MM.1S (cell line): ENCODE measurements at regions not wholly inside any gene's neighbourhood (a gene's known extent, or its start where the extent isn't known, plus 50 kb on each side); places are given as distances from the start of the nearest gene placed in this dataset.

Experiments
- DNase-seq: peaks from one replicate; pipeline ENCODE4 v3.0.0-alpha.2; 2015
- H2AFZ ChIP-seq: fragments of 300-600 bp; sonication (generic); 2 replicates; pipeline ENCODE4 v1.6.0; 2016; ENCODE audit warnings: antibody characterized with exemption, low read length
- H3F3A ChIP-seq: fragments of 300-600 bp; sonication (generic); 2 replicates; pipeline ENCODE4 v1.6.1; 2016; ENCODE audit warnings: mild to moderate bottlenecking, antibody characterized with exemption, low read length, moderate library complexity, mixed read lengths; ENCODE audit not compliant: insufficient read depth
- H3K27ac ChIP-seq: fragments of 300-600 bp; sonication (generic); 2 replicates; pipeline ENCODE4 v1.5.1; 2016; ENCODE audit warnings: mild to moderate bottlenecking, low read length
- H3K27me3 ChIP-seq: fragments of 300-600 bp; sonication (generic); replicated peaks from 2 replicates; pipeline ENCODE4 v1.6.0; 2016; ENCODE audit warnings: low read length; ENCODE audit not compliant: insufficient read depth
- H3K36me3 ChIP-seq: fragments of 300-600 bp; sonication (generic); replicated peaks from 2 replicates; pipeline ENCODE4 v1.6.1; 2016; ENCODE audit warnings: mild to moderate bottlenecking, low read length, mixed read lengths; ENCODE audit not compliant: insufficient read depth
- H3K4me1 ChIP-seq: fragments of 300-600 bp; sonication (generic); 2 replicates; pipeline ENCODE4 v1.6.1; 2016; ENCODE audit warnings: low read length, mixed read lengths
- H3K4me2 ChIP-seq: fragments of 300-600 bp; sonication (generic); 2 replicates; pipeline ENCODE4 v1.6.0; 2016; ENCODE audit warnings: low read depth, low read length
- H3K4me3 ChIP-seq: fragments of 300-600 bp; sonication (generic); 2 replicates; pipeline ENCODE4 v1.5.1; 2016; ENCODE audit warnings: low read length, mixed read lengths
- H3K79me2 ChIP-seq: fragments of 300-600 bp; sonication (generic); 2 replicates; pipeline ENCODE4 v1.6.1; 2016; ENCODE audit warnings: mixed run types, low read length, mixed read lengths
- H3K9ac ChIP-seq: fragments of 300-600 bp; sonication (generic); 2 replicates; pipeline ENCODE4 v1.6.1; 2016; ENCODE audit warnings: low read length, mixed read lengths
- H3K9me2 ChIP-seq: fragments of 300-600 bp; sonication (generic); replicated peaks from 2 replicates; pipeline ENCODE4 v1.6.1; 2016; ENCODE audit warnings: mild to moderate bottlenecking, low read length, mixed read lengths; ENCODE audit not compliant: insufficient read depth
- H3K9me3 ChIP-seq: fragments of 300-600 bp; sonication (generic); replicated peaks from 2 replicates; pipeline ENCODE4 v1.6.1; 2016; ENCODE audit warnings: mild to moderate bottlenecking, low read length, mixed read lengths; ENCODE audit not compliant: insufficient read depth
- H4K20me1 ChIP-seq: fragments of 300-600 bp; sonication (generic); 2 replicates; pipeline ENCODE4 v1.6.1; 2016; ENCODE audit warnings: mild to moderate bottlenecking, low read length, moderate library complexity, mixed read lengths; ENCODE audit not compliant: insufficient read depth
- EZH2 ChIP-seq: fragments of 300-600 bp; sonication (generic); optimal IDR thresholded peaks from 2 replicates; pipeline ENCODE3; 2017; ENCODE audit warnings: low read depth, mild to moderate bottlenecking, antibody characterized with exemption, low read length, mixed read lengths
- EZH2phosphoT487 ChIP-seq: fragments of 300-600 bp; sonication (generic); IDR thresholded peaks from 2 replicates; pipeline ENCODE4 v1.6.1; 2018; ENCODE audit warnings: antibody characterized with exemption, low read length
- TF ChIP-seq, protein P1 (sequence below): fragments of 300-600 bp; sonication (generic); IDR thresholded peaks from 2 replicates; pipeline ENCODE4 v1.5.1; 2016; ENCODE audit warnings: antibody characterized with exemption, low read length, mixed read lengths

DNA sequence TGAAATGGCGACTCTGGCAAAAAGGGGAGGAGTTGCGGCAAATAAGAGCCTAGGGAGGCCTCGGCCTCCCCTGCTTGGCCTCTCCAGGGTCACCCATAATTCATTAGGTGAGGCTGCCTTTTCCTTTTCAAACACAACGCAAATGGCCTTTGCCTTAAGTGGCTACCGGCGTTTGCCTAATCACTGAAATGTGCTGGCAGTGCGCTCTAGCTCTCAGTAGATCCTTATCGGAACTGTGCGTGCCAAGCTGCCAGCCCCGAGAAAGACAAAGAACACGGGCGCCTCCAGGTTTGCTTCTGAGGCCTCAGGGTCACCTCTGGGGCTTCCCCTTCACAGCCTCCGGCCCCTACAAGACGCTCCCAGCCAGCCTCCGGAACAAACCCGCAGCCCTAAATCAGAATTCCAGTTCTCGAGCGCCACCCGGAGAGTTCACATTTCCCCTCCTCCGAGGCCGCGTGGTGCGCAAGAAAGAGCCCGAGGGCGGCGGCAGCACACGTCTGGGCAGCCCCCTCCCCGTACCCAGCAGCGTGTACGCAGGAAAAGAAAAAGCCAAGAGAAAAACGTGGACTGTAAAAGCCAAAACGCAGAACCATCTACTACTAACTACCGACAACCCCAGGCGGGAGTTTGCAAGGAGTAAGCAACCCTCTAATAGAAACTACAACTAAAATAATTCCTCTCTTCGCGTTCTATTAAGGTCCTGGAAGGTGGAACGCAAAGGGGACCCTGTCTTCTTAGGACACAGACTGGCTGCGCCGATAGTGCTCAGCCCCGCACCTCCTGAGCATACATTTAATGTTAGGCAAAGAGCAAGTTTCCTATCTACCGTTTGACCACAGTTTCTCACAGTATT is 76.5 kb upstream of the BCOR start:
- peaks cover 10% of the 10 kb centered on the region for H3K4me1 ChIP-seq
- no peaks in the 10 kb centered on the region for H3K9me3 ChIP-seq
- no peaks in the 10 kb centered on the region for H4K20me1 ChIP-seq
- H3K27ac ChIP-seq = peak overlapping the region; percentile 95
- H3K27me3 ChIP-seq = no peaks in the 10 kb centered on the region
- no peaks in the 10 kb centered on the region for H3K9me2 ChIP-seq
- peak overlapping the region; percentile 84 for H3K4me2 ChIP-seq
- peak overlapping the region; percentile 97 for H3K9ac ChIP-seq
- peak; percentile 79 for DNase-seq
- peak overlapping the region; percentile 68 for H3K4me3 ChIP-seq
- H3K79me2 ChIP-seq = peaks cover 35% of the 10 kb centered on the region
- 0 out of 2 replicates have a peak overlapping the region, but pooled peaks have one; percentile 31 for H2AFZ ChIP-seq
- no peak for TF ChIP-seq EZH2phosphoT487
- TF ChIP-seq, protein P1, sequence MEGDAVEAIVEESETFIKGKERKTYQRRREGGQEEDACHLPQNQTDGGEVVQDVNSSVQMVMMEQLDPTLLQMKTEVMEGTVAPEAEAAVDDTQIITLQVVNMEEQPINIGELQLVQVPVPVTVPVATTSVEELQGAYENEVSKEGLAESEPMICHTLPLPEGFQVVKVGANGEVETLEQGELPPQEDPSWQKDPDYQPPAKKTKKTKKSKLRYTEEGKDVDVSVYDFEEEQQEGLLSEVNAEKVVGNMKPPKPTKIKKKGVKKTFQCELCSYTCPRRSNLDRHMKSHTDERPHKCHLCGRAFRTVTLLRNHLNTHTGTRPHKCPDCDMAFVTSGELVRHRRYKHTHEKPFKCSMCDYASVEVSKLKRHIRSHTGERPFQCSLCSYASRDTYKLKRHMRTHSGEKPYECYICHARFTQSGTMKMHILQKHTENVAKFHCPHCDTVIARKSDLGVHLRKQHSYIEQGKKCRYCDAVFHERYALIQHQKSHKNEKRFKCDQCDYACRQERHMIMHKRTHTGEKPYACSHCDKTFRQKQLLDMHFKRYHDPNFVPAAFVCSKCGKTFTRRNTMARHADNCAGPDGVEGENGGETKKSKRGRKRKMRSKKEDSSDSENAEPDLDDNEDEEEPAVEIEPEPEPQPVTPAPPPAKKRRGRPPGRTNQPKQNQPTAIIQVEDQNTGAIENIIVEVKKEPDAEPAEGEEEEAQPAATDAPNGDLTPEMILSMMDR = peak; percentile 15; the same call in 1 of the 2 replicates
- H3K36me3 ChIP-seq = no peaks in the 10 kb centered on the region
- H3F3A ChIP-seq = peaks cover 17% of the 10 kb centered on the region

DNA sequence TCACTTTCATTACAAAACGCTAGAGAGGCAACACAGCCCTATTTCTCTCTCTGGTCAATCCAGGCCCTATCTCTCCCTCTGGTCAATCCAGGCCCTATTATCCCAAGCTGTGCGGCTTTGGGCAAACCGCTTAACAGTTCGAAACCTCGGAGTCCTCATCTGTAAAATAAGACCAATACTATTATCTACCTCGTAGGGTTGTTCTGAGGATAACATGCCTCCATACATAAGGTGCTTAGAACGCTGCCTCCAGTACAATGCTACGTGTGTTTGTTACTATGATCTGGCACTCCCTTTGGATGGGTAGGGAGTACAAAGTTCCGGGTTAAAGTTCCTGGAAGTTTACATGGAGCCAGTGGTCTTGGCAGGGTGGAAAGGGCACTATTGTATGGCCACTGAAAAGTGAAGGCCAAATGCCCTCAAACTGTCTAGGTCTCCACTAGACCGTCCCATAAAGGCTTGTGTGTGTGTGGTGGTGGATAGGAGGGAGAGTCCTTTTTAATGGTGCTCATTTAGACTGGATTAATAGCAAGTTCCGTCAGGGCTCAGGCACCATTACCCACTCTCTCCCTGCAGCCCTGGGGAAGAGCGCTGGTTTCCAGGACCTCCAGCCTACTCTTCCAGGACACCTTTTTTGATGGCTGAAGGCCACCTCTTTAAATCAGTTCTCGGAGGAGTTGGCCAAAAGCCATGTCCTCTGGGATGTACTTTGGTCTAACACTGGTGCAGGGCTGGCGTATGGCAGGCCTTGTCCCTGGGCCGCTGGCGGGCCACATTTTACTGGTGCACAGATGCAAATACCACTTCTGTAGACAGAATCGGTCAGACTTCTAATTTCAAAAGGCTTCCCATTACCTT is 75.6 kb upstream of the BCOR start:
- H4K20me1 ChIP-seq = no peaks in the 10 kb centered on the region
- DNase-seq = no peak
- H3K36me3 ChIP-seq = no peaks in the 10 kb centered on the region
- peaks cover 38% of the 10 kb centered on the region for H3K79me2 ChIP-seq
- no peaks in the 10 kb centered on the region for H3K9me3 ChIP-seq
- peak overlapping the region; percentile 84 for H3K4me2 ChIP-seq
- no peaks in the 10 kb centered on the region for H3K27me3 ChIP-seq
- peak overlapping the region; percentile 68 for H3K4me3 ChIP-seq
- 0 out of 2 replicates have a peak overlapping the region, but pooled peaks have one; percentile 31 for H2AFZ ChIP-seq
- peaks cover 10% of the 10 kb centered on the region for H3K4me1 ChIP-seq
- no peaks in the 10 kb centered on the region for H3K9me2 ChIP-seq
- peak overlapping the region; percentile 95 for H3K27ac ChIP-seq
- peaks cover 17% of the 10 kb centered on the region for H3F3A ChIP-seq
- peak overlapping the region; percentile 97 for H3K9ac ChIP-seq
- TF ChIP-seq EZH2phosphoT487 (no peak), EZH2 (no peak)
- TF ChIP-seq, protein P1 = no peak

DNA sequence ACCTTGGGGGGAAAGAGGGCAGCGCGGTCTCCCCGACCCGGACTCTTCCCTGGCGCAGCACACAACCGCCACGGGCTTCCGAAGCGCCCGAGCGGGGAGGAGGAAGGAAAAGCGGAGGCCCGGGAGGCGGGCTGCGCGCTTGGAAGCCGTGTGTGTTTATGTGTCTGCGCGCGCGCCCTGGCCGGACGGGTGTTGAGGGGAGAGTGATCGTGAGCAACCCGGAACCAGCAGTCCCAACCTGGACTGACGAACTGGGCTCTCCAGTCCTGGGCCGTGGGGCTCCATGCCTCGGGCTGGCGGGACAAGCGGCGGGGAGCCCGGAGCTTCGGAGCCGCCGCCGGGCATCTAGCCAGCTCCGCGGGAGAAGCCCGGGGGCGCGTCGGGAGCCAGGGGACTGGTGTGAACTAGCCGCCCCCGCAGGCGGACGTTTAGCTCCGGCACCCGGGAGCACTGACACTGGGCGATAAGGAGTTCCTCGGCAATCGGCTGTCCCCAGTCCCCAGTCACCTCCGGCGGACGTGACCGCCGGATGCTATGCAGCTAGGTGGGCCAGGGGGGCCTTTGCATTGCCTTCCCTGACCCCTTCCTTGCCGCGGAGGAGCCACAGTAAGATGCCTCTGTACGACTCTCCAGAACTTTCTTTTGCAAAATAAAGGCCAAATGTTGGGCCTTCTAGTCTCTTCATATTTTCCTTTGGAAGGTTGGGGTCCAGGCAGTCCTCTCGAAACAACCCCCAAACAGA is 74.8 kb upstream of the BCOR start:
- H3K9me2 ChIP-seq = no peaks in the 10 kb centered on the region
- peaks cover 38% of the 10 kb centered on the region for H3K79me2 ChIP-seq
- peaks cover 17% of the 10 kb centered on the region for H3F3A ChIP-seq
- H2AFZ ChIP-seq = no peak overlapping the region
- no peaks in the 10 kb centered on the region for H4K20me1 ChIP-seq
- no peak overlapping the region for H3K4me2 ChIP-seq
- no peaks in the 10 kb centered on the region for H3K9me3 ChIP-seq
- no peaks in the 10 kb centered on the region for H3K36me3 ChIP-seq
- no peak overlapping the region; the same call in 1 of the 2 replicates for H3K27ac ChIP-seq
- no peak overlapping the region for H3K4me3 ChIP-seq
- TF ChIP-seq EZH2 = no peak
- no peak for TF ChIP-seq EZH2phosphoT487
- TF ChIP-seq, protein P1 = no peak
- H3K9ac ChIP-seq = no peak overlapping the region
- peaks cover 10% of the 10 kb centered on the region for H3K4me1 ChIP-seq
- DNase-seq = no peak
- no peaks in the 10 kb centered on the region for H3K27me3 ChIP-seq
